GM12865 (cell line): ENCODE measurements at regions not wholly inside any gene's neighbourhood (a gene's known extent, or its start where the extent isn't known, plus 50 kb on each side); places are given as distances from the start of the nearest gene placed in this dataset.

Experiments
- DNase-seq: peaks from one replicate; pipeline ENCODE4 v3.0.0; 2010; ENCODE audit warnings: low read depth
- H3K4me3 ChIP-seq: 2 replicates; pipeline ENCODE4 v1.5.1; 2011; ENCODE audit warnings: mild to moderate bottlenecking, low read depth, low read length, control low read depth
- TF ChIP-seq, protein P1 (sequence below): IDR thresholded peaks from 2 replicates; pipeline ENCODE4 v1.5.1; 2011; ENCODE audit warnings: low read length, control low read depth, low read depth, inconsistent platforms; ENCODE audit not compliant: insufficient read depth; ENCODE audit errors: missing control alignments

DNA sequence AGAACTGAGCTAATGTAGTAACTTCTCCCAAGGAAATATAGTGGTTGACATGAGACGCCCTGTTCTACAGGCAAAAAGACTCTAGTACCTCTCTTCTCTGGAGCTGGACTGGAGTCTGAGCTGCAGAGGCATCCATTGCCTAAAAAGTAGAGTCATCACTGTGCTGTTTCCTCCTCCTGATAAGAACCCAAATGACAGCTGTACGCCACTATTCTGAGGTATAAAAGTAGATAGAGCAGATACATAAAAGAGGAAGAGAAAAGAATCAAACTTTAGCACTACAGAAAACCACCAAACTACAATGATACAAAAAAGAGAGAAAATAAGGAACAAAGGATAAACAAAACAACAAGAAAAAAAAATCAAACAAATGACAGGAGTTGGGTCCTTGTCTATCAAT is 1568.8 kb downstream of the PLA2G4A start:
- no peak for DNase-seq
- TF ChIP-seq, protein P1, sequence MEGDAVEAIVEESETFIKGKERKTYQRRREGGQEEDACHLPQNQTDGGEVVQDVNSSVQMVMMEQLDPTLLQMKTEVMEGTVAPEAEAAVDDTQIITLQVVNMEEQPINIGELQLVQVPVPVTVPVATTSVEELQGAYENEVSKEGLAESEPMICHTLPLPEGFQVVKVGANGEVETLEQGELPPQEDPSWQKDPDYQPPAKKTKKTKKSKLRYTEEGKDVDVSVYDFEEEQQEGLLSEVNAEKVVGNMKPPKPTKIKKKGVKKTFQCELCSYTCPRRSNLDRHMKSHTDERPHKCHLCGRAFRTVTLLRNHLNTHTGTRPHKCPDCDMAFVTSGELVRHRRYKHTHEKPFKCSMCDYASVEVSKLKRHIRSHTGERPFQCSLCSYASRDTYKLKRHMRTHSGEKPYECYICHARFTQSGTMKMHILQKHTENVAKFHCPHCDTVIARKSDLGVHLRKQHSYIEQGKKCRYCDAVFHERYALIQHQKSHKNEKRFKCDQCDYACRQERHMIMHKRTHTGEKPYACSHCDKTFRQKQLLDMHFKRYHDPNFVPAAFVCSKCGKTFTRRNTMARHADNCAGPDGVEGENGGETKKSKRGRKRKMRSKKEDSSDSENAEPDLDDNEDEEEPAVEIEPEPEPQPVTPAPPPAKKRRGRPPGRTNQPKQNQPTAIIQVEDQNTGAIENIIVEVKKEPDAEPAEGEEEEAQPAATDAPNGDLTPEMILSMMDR: no peak
- H3K4me3 ChIP-seq: no peak overlapping the region

DNA sequence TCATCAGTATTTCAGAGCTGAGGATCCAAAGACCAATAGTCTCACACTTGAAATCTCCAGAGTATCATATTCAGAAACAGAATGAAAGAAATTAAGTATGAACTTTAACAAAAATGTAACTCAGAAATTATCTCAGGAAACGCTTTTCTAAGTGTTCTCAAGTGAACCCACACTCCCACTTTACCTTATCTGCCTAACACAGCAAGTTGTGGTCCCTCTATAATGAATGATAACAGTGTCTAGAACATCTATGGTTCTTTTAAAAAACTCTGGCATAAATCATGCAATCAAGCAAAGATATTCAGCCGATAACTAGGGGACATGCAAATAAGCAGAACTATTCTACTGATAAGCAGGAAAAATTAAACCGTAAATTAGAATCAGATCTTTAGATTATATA is 1574.2 kb downstream of the PLA2G4A start:
- TF ChIP-seq, protein P1: no peak
- no peak for DNase-seq

DNA sequence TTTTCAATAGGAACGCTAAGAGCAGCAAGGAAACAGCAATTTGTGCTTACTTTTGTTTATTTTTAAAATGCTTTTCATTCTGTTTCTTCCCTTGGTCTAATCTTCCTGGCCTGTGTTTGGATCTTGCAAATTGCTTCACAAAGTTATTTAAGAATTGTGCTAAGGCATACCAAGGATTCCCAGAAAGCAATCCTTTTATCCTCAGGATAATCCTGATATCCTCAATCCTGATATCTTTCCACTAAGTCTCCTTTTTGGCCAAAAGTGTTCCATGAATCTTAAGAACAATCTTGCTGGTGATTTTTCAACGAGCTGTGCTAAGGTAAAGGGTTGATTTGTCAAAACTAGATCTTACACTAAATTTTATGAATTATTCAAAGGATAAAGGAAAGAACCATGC is 1577.9 kb downstream of the PLA2G4A start:
- TF ChIP-seq, protein P1: no peak
- DNase-seq: no peak
- no peak overlapping the region for H3K4me3 ChIP-seq

More for the DNA sequence above, 1574.2 kb downstream of the PLA2G4A start:
- no peak overlapping the region for H3K4me3 ChIP-seq

DNA sequence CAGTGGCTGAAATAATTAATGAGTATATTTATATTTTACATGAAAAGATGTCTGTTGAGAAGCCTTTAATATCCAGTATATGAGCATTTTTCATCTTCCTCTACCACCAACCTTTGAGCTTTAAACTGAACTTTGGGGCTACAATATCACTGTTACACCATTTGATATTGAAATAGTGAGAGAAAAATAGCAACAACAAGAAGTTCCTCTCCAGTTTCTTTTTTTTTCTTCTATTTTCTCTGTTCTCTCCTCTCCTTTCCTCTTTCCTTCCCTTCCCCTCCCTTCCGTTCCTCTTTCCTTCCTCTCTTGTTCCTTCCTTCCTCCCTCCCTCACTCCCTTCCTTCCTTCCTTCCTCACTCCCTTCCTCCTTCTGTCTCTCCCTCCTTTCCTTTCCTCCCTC is 1591.4 kb downstream of the PLA2G4A start:
- TF ChIP-seq, protein P1: no peak
- DNase-seq: no peak
- H3K4me3 ChIP-seq: no peak overlapping the region

DNA sequence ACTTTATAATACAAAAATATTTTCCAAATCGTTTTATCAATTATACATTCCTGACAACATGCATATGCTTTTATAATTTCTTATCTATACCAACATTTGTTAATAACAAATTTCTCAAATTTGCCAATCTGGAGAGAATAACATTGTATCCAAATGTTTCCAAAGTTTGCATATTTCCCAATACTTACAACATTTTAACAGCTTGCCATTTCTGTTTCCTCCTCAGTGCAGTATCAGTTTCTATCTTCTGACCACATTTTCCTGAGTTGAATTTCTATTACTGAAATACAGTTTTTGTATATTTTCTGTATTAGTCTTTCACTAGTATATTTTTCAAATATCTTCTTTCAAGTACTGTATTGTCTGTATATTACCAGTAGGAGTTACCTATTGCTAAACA is 1594.3 kb downstream of the PLA2G4A start:
- no peak overlapping the region for H3K4me3 ChIP-seq
- DNase-seq: no peak
- TF ChIP-seq, protein P1: no peak

DNA sequence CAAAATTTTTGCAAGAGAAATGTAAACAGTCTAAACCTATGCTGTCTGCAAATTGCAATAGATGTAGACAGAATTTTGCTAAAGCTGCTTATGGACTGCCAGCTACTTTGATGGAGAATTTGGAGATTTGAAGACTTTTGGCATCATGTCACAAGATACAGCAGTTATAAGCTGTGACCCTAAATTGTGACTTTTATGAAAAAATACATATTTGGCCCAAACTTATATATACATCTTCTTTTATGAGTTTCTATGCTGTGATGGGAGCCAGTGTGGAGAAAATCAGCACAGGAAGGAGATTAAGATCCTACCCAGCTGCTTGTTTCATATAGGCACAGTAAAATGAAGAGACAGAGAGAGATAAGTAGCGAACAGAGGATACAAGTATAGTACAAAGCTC is 1595.4 kb downstream of the PLA2G4A start:
- TF ChIP-seq, protein P1: no peak
- DNase-seq: no peak
- H3K4me3 ChIP-seq: no peak overlapping the region

DNA sequence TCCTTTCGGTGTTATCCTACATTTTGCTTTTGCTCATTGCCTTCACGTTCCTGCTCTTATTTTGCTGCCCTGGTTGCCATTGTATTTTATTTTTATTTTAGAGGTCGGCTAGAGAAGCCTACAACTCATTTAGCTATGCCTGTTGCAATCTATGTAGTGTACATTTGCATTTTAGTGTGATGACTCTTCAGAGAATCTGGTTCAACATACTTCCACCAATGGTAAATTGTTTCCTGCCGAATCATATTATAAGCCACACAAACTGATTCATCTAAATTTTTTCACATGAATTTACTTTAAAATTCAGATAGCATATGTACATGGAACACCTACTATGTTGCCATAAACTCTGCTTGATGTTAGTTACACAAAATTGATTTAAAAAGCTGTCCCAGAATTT is 1596.9 kb downstream of the PLA2G4A start:
- no peak overlapping the region for H3K4me3 ChIP-seq
- no peak for DNase-seq
- TF ChIP-seq, protein P1: no peak
